Neural cell (in vitro differentiated cells): ENCODE measurements at regions not wholly inside any gene's neighbourhood (a gene's known extent, or its start where the extent isn't known, plus 50 kb on each side); places are given as distances from the start of the nearest gene placed in this dataset.

Source experiments
- H2AFZ ChIP-seq: fragments of 200-600, 300-800 bp; sonication (generic), shearing (Covaris generic); 2 replicates; pipeline ENCODE4 v1.6.0; 2014; ENCODE audit warnings: low read depth, mild to moderate bottlenecking, antibody characterized with exemption, low read length, moderate library complexity
- H3F3A ChIP-seq: fragments of 200-600 bp; shearing (Covaris generic); 2 replicates; pipeline ENCODE4 v1.6.1; 2016; ENCODE audit warnings: mild to moderate bottlenecking, moderate library complexity, mixed read lengths, antibody characterized with exemption, low read length; ENCODE audit not compliant: insufficient read depth, poor library complexity, severe bottlenecking
- H3K27ac ChIP-seq: fragments of 200-600, 300-800 bp; sonication (generic), shearing (Covaris generic); 2 replicates; pipeline ENCODE4 v1.5.1; 2014; ENCODE audit warnings: mild to moderate bottlenecking, low read length, moderate library complexity
- H3K27me3 ChIP-seq: fragments of 300-800, 200-600 bp; sonication (generic), shearing (Covaris generic); 2 replicates; pipeline ENCODE4 v1.6.0; 2014; ENCODE audit warnings: mild to moderate bottlenecking, low read depth, low read length, moderate library complexity; ENCODE audit not compliant: insufficient read depth
- H3K36me3 ChIP-seq: fragments of 300-800, 200-600 bp; sonication (generic), shearing (Covaris generic); 2 replicates; pipeline ENCODE4 v1.5.1; 2014; ENCODE audit warnings: mild to moderate bottlenecking, antibody characterized with exemption, low read length, moderate library complexity; ENCODE audit not compliant: insufficient read depth
- H3K4me2 ChIP-seq: fragments of 300-800, 200-600 bp; sonication (generic), shearing (Covaris generic); 2 replicates; pipeline ENCODE4 v1.6.0; 2014; ENCODE audit warnings: mild to moderate bottlenecking, low read length
- H3K4me3 ChIP-seq: fragments of 300-800, 200-600 bp; sonication (generic), shearing (Covaris generic); 2 replicates; pipeline ENCODE4 v1.5.1; 2014; ENCODE audit warnings: mild to moderate bottlenecking, low read length, moderate library complexity
- H3K79me2 ChIP-seq: fragments of 200-600 bp; shearing (Covaris generic); replicated peaks from 2 replicates; pipeline ENCODE4 v1.6.0; 2014; ENCODE audit warnings: mild to moderate bottlenecking, low read length, moderate library complexity; ENCODE audit not compliant: insufficient read depth
- H3K9ac ChIP-seq: fragments of 300-800, 200-600 bp; sonication (generic), shearing (Covaris generic); 2 replicates; pipeline ENCODE4 v1.6.1; 2016; ENCODE audit warnings: mild to moderate bottlenecking, low read length, mixed read lengths
- H3K9me2 ChIP-seq: fragments of 200-600 bp; shearing (Covaris generic); 2 replicates; pipeline ENCODE4 v1.6.1; 2016; ENCODE audit warnings: mild to moderate bottlenecking, low read length, mixed read lengths; ENCODE audit not compliant: insufficient read depth
- H3K9me3 ChIP-seq: fragments of 200-600, 300-800 bp; sonication (generic), shearing (Covaris generic); 2 replicates; pipeline ENCODE4 v1.6.1; 2016; ENCODE audit warnings: mild to moderate bottlenecking, mixed run types, low read length, moderate library complexity, mixed read lengths
- H4K20me1 ChIP-seq: fragments of 200-600 bp; shearing (Covaris generic); 2 replicates; pipeline ENCODE4 v1.6.1; 2016; ENCODE audit warnings: mild to moderate bottlenecking, mixed run types; ENCODE audit not compliant: insufficient read depth
- CTCF ChIP-seq: fragments of 450-650 bp; IDR thresholded peaks from 2 replicates; pipeline ENCODE4 v1.5.1; 2014; ENCODE audit warnings: antibody characterized with exemption, mild to moderate bottlenecking, moderate library complexity; ENCODE audit not compliant: poor library complexity, severe bottlenecking
- EP300 ChIP-seq: fragments of 450-650 bp; conservative IDR thresholded peaks from 2 replicates; pipeline ENCODE4 v1.6.1; 2014; ENCODE audit warnings: antibody characterized with exemption, mild to moderate bottlenecking, moderate library complexity; ENCODE audit not compliant: poor library complexity, severe bottlenecking
- EZH2 ChIP-seq: fragments of 200-600, 300-800 bp; shearing (Covaris generic), sonication (generic); IDR thresholded peaks from 2 replicates; pipeline ENCODE4 v1.6.1; 2014; ENCODE audit warnings: antibody characterized with exemption, low read length, borderline replicate concordance, mild to moderate bottlenecking; ENCODE audit not compliant: insufficient read depth, poor library complexity, severe bottlenecking
- MXI1 ChIP-seq: fragments of 450-650 bp; conservative IDR thresholded peaks from 2 replicates; pipeline ENCODE4 v1.6.1; 2014; ENCODE audit warnings: antibody characterized with exemption, mild to moderate bottlenecking; ENCODE audit not compliant: poor library complexity, severe bottlenecking
- POLR2AphosphoS5 ChIP-seq: IDR thresholded peaks from 2 replicates; pipeline ENCODE4 v1.6.1; 2012
- RAD21 ChIP-seq: fragments of 450-650 bp; conservative IDR thresholded peaks from 2 replicates; pipeline ENCODE4 v1.6.1; 2014; ENCODE audit warnings: antibody characterized with exemption, mild to moderate bottlenecking, moderate library complexity
- REST ChIP-seq: IDR thresholded peaks from 2 replicates; pipeline ENCODE4 v1.6.1; 2012; ENCODE audit warnings: borderline replicate concordance
- SMC3 ChIP-seq: fragments of 450-650 bp; conservative IDR thresholded peaks from 2 replicates; pipeline ENCODE4 v1.6.1; 2014; ENCODE audit warnings: antibody characterized with exemption, mild to moderate bottlenecking, moderate library complexity; ENCODE audit not compliant: poor library complexity
- TAF1 ChIP-seq: IDR thresholded peaks from 2 replicates; pipeline ENCODE4 v1.6.1; 2012; ENCODE audit warnings: low read depth

- no peaks in the 10 kb centered on the region for H3K27me3 ChIP-seq
- H2AFZ ChIP-seq, result no peak overlapping the region
- no peaks in the 10 kb centered on the region for H3F3A ChIP-seq
- no peak overlapping the region for H3K4me2 ChIP-seq
- H3K27ac ChIP-seq, result no peak overlapping the region
- H3K9ac ChIP-seq, result no peak overlapping the region
- H3K4me3 ChIP-seq, result no peak overlapping the region
- H4K20me1 ChIP-seq, result no peaks in the 10 kb centered on the region
- no peaks in the 10 kb centered on the region for H3K79me2 ChIP-seq
- TF ChIP-seq REST (no peak), CTCF (no peak), EZH2 (no peak), POLR2AphosphoS5 (no peak), SMC3 (no peak), EP300 (no peak), TAF1 (no peak), MXI1 (no peak), RAD21 (no peak)
- no peaks in the 10 kb centered on the region for H3K36me3 ChIP-seq
- no peaks in the 10 kb centered on the region for H3K9me2 ChIP-seq
- no peaks in the 10 kb centered on the region for H3K9me3 ChIP-seq
Measured at GRCh38 chr2:352696-353095, 64.8 kb upstream of the ALKAL2 start.

- Histone ChIP-seq H2AFZ (no peak overlapping the region), H4K20me1 (no peaks in the 10 kb centered on the region)
- no peak for TF ChIP-seq REST
- TF ChIP-seq EZH2, result no peak
- TF ChIP-seq CTCF, result no peak
- no peak for TF ChIP-seq POLR2AphosphoS5
- no peak for TF ChIP-seq MXI1
- TF ChIP-seq TAF1, result no peak
- TF ChIP-seq EP300, result no peak
- no peak for TF ChIP-seq RAD21
- no peak for TF ChIP-seq SMC3
Measured at GRCh38 chr2:349390-349789, 61.5 kb upstream of the ALKAL2 start.

More at GRCh38 chr2:349390-349789, 61.5 kb upstream of the ALKAL2 start:
- H3K4me2 ChIP-seq, result no peak overlapping the region
- no peak overlapping the region for H3K9ac ChIP-seq
- H3K27me3 ChIP-seq, result no peaks in the 10 kb centered on the region
- H3K9me2 ChIP-seq, result no peaks in the 10 kb centered on the region
- no peak overlapping the region for H3K27ac ChIP-seq
- H3K36me3 ChIP-seq, result no peaks in the 10 kb centered on the region
- H3F3A ChIP-seq, result no peaks in the 10 kb centered on the region
- H3K9me3 ChIP-seq, result no peaks in the 10 kb centered on the region
- H3K4me3 ChIP-seq, result no peak overlapping the region
- H3K79me2 ChIP-seq, result no peaks in the 10 kb centered on the region
